Muscle layer of duodenum (tissue), 2 donors: ENCODE measurements at regions not wholly inside any gene's neighbourhood (a gene's known extent, or its start where the extent isn't known, plus 50 kb on each side); places are given as distances from the start of the nearest gene placed in this dataset.
"Not testable (repeated sequence)": the region's sequence is repeated elsewhere in the genome, so short reads cannot be mapped to it uniquely, and the experiment has no call there.

Experiments
- H3K27ac ChIP-seq: one replicate; pipeline ENCODE4 v1.7.0; 2013; ENCODE audit warnings: mild to moderate bottlenecking, low read length
- H3K27me3 ChIP-seq: one replicate; pipeline ENCODE4 v1.7.0; 2013; ENCODE audit warnings: low read depth, mild to moderate bottlenecking, control low read depth, low read length
- H3K36me3 ChIP-seq, 2 donors: one replicate each; pipeline ENCODE4 v1.7.0; 2013; ENCODE audit warnings: low read length in 2 of 2, control low read depth in 1 of 2, mild to moderate bottlenecking in 1 of 2; ENCODE audit not compliant: insufficient read depth in 2 of 2, control insufficient read depth in 1 of 2
- H3K4me1 ChIP-seq, 2 donors: one replicate each; pipeline ENCODE4 v1.7.0; 2013; ENCODE audit warnings: low read length in 2 of 2, mild to moderate bottlenecking in 2 of 2, control low read depth in 1 of 2, moderate library complexity in 1 of 2; ENCODE audit not compliant: insufficient read depth in 2 of 2, control insufficient read depth in 1 of 2
- H3K4me3 ChIP-seq, 2 donors: one replicate each; pipeline ENCODE4 v1.7.0; 2013; ENCODE audit warnings: low read length in 2 of 2, low read depth in 1 of 2, mild to moderate bottlenecking in 1 of 2
- H3K9me3 ChIP-seq, 2 donors: one replicate each; pipeline ENCODE4 v1.7.0; 2013; ENCODE audit warnings: low read length in 2 of 2, control low read depth in 1 of 2, mild to moderate bottlenecking in 1 of 2; ENCODE audit not compliant: control insufficient read depth in 1 of 2
- donor health status: healthy.

DNA sequence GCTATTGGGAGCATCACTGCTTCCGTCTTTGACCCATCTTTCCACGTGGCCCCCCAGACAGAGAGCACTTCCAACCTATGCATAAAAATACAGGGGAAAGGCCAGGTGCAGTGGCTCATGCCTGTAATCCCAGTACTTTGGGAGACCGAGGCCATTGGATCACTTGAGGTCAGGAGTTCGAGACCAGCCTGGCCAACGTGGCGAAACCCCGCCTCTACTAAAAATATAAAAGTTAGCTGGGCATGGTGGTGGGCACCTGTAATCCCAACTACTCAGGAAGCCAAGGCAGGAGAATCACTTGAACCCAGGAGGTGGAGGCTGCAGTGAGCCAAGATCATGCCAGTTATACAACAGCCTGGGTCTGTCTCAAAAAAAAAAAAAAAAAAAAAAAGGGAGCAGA lies 55.9 kb upstream of the URI1 start:
- not testable (repeated sequence) for H3K27me3 ChIP-seq, H3K4me1 ChIP-seq, H3K36me3 ChIP-seq, H3K9me3 ChIP-seq, H3K4me3 ChIP-seq, H3K27ac ChIP-seq

DNA sequence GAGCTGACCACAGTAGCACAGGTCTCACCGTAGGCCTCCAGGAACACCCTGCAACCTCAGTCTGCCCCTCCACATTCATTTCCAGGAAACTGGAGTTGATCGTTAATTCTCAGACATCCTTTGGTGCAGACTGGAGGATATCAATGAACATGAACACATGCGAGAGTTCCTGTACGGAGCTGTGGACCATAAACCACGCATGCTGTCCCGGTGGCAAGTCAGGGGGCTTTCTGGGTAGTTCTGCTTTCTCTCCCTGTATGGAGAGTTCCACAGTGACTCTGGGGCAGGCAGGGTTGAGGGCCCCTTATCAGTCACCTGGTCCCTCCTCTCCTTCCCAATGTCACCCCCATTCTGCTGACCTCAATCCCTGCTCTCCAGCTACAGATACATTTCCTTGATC lies 55.5 kb upstream of the URI1 start:
- Histone ChIP-seq H3K27ac (no peak overlapping the region), H3K4me1 (no peaks in the 10 kb centered on the region), H3K27me3 (no peaks in the 10 kb centered on the region), H3K36me3 (no peaks in the 10 kb centered on the region), H3K9me3 (no peaks in the 10 kb centered on the region), H3K4me3 (no peak overlapping the region)

DNA sequence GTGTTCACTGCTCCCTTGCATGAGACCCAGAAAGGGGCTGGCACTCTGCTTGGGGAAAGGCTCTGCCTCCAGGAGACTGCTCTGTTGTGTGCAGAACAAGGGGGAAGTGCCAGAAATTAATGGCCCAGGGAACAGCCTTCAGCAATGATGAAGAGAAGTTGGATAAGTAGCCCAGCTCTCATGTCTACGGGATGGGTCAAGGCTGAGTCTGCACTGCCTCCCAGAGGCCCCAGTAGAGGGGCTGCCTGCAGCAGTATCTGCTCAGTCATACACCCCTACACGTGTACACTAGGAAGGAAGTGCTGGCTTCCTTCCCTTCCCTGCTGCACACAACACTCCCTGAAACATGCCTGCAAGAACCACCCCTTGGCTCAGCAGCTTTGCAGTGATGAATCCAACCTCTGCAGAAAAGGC lies 54.6 kb upstream of the URI1 start:
- H3K36me3 ChIP-seq: no peaks in the 10 kb centered on the region
- no peaks in the 10 kb centered on the region for H3K9me3 ChIP-seq
- H3K4me3 ChIP-seq: no peak overlapping the region
- H3K27ac ChIP-seq: no peak overlapping the region
- no peaks in the 10 kb centered on the region for H3K4me1 ChIP-seq
- H3K27me3 ChIP-seq: no peaks in the 10 kb centered on the region

GRCh38 chr19:29888047-29888446 lies 54.0 kb upstream of the URI1 start:
- not testable (repeated sequence) for H3K4me3 ChIP-seq, H3K36me3 ChIP-seq, H3K27ac ChIP-seq, H3K27me3 ChIP-seq, H3K4me1 ChIP-seq, H3K9me3 ChIP-seq

GRCh38 chr19:29889702-29890101 lies 52.3 kb upstream of the URI1 start:
- H3K4me3 ChIP-seq: no peak overlapping the region

DNA sequence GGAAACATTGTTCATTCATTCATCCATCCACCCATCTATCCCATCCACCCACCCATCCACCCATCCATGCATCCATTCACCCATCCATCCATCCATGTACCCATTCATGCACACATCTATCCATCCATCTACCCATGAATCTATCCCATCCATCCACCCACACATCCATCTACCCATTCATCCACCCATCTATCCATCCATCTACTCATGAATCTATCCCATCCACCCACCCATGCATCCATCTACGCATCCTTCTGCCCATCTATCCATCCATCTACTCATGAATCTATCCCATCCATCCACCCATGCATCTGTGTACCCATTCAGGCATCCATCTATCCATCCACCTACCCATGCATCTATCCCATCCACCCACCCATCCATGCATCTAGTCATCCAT lies 51.6 kb upstream of the URI1 start:
- H3K9me3 ChIP-seq: no peaks in the 10 kb centered on the region
- no peak overlapping the region for H3K27ac ChIP-seq
- no peaks in the 10 kb centered on the region for H3K36me3 ChIP-seq
- no peak overlapping the region for H3K4me3 ChIP-seq
- no peaks in the 10 kb centered on the region for H3K27me3 ChIP-seq
- H3K4me1 ChIP-seq: no peaks in the 10 kb centered on the region

More at GRCh38 chr19:29889702-29890101, 52.3 kb upstream of the URI1 start:
- Histone ChIP-seq H3K27me3 (no peaks in the 10 kb centered on the region), H3K9me3 (no peaks in the 10 kb centered on the region), H3K27ac (no peak overlapping the region), H3K36me3 (no peaks in the 10 kb centered on the region), H3K4me1 (no peaks in the 10 kb centered on the region)
